Tibial artery (tissue), 4 donors: ENCODE measurements at regions not wholly inside any gene's neighbourhood (a gene's known extent, or its start where the extent isn't known, plus 50 kb on each side); places are given as distances from the start of the nearest gene placed in this dataset.

Experiments
- DNase-seq, 2 donors: peaks; one replicate each; pipeline ENCODE4 v3.0.0-alpha.2; 2019
- H3K27ac ChIP-seq, 2 donors: fragments of 200-600 bp; sonication (generic) in 1 of 2; 1 replicate in 1 of 2; 2 replicates in 1 of 2; pipeline ENCODE4 v1.5.1; 2018 to 2019; ENCODE audit warnings: mild to moderate bottlenecking in 1 of 2
- H3K27me3 ChIP-seq, 2 donors: fragments of 200-600 bp; sonication (generic) in 1 of 2; one replicate each; pipeline versions ENCODE4 v1.5.1 to v1.6.0; 2016 to 2019
- H3K36me3 ChIP-seq, 3 donors: fragments of 200-600 bp; sonication (generic) in 2 of 3; one replicate each; pipeline ENCODE4 v1.5.1; 2016 to 2019; ENCODE audit warnings: mild to moderate bottlenecking in 2 of 3
- H3K4me1 ChIP-seq, 4 donors: fragments of 200-600 bp; sonication (generic) in 2 of 4; 1 replicate in 3 of 4; 2 replicates in 1 of 4; pipeline ENCODE4 v1.5.1; 2016 to 2019
- H3K4me3 ChIP-seq, 2 donors: fragments of 200-600 bp; sonication (generic) in 1 of 2; 1 replicate in 1 of 2; 2 replicates in 1 of 2; pipeline ENCODE4 v1.5.1; 2018 to 2019; ENCODE audit warnings: mild to moderate bottlenecking in 2 of 2
- H3K9me3 ChIP-seq, 3 donors: fragments of 200-600 bp; sonication (generic) in 1 of 3; one replicate each; pipeline ENCODE4 v1.5.1; 2016 to 2019
- intact Hi-C: fragments of 100-400 bp; cut with DNase I; formaldehyde crosslinking; loops from one replicate; pipeline ENCODE4 v1.15.0; 2023; ENCODE audit warnings: low total_unique reads
- TF ChIP-seq, protein P1 (sequence below), 2 experiments: fragments of 200-600 bp in 1 of 2; fragments of 450-650 bp in 1 of 2; IDR thresholded peaks; one replicate each; pipeline ENCODE4 v1.5.1; 2017 to 2019; ENCODE audit warnings: antibody characterized with exemption in 2 of 2, mild to moderate bottlenecking in 1 of 2, moderate library complexity in 1 of 2

DNA sequence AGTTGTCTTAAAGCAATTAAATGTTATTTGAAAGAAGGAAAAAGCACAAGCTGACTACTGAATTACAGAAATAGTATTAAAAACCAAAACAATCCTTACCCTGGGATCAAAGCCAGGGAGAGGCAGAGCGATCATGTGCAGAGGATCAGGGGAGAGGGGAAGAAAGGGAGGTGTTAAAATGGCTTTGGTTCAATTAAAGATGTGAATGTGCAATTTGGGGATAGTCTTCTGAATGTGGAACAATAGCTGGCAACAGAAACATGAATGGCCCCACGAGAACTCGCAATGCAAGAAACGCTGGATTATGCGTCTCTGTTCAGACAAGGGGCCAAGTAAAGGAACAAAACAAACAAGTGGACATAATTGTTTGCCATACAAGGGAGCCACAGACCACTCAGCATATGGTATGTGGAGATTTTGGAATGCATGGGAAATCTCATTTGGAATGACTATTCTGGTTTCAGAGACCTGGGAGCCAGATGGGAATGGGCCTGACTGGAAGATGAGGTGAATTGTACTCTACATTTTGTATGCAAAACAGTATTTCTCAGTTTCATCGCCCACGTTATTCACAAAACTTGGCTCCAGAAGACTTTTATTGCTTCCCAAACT lies 155.4 kb downstream of the SLC4A3 start:
- Histone ChIP-seq H3K27ac (no peak overlapping the region), H3K27me3 (no peaks in the 10 kb centered on the region), H3K4me1 (no peaks in the 10 kb centered on the region), H3K36me3 (no peaks in the 10 kb centered on the region), H3K9me3 (no peaks in the 10 kb centered on the region), H3K4me3 (no peak overlapping the region)
- intact Hi-C loops, result no loop called here
- DNase-seq, result no peak
- TF ChIP-seq, protein P1, sequence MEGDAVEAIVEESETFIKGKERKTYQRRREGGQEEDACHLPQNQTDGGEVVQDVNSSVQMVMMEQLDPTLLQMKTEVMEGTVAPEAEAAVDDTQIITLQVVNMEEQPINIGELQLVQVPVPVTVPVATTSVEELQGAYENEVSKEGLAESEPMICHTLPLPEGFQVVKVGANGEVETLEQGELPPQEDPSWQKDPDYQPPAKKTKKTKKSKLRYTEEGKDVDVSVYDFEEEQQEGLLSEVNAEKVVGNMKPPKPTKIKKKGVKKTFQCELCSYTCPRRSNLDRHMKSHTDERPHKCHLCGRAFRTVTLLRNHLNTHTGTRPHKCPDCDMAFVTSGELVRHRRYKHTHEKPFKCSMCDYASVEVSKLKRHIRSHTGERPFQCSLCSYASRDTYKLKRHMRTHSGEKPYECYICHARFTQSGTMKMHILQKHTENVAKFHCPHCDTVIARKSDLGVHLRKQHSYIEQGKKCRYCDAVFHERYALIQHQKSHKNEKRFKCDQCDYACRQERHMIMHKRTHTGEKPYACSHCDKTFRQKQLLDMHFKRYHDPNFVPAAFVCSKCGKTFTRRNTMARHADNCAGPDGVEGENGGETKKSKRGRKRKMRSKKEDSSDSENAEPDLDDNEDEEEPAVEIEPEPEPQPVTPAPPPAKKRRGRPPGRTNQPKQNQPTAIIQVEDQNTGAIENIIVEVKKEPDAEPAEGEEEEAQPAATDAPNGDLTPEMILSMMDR (IDR thresholded peaks at IDR 0.05), result no peak

GRCh38 chr2:219783359-219783975 lies 156.0 kb downstream of the SLC4A3 start:
- H3K27me3 ChIP-seq, result no peaks in the 10 kb centered on the region
- DNase-seq, result no peak
- H3K4me3 ChIP-seq, result no peak overlapping the region
- intact Hi-C loops, result no loop called here
- no peaks in the 10 kb centered on the region for H3K9me3 ChIP-seq
- H3K4me1 ChIP-seq, result no peaks in the 10 kb centered on the region
- TF ChIP-seq, protein P1 (IDR thresholded peaks at IDR 0.05), result no peak
- H3K27ac ChIP-seq, result no peak overlapping the region
- no peaks in the 10 kb centered on the region for H3K36me3 ChIP-seq

- Histone ChIP-seq H3K4me3 (no peak overlapping the region), H3K9me3 (no peaks in the 10 kb centered on the region), H3K27ac (no peak overlapping the region), H3K36me3 (no peaks in the 10 kb centered on the region), H3K27me3 (no peaks in the 10 kb centered on the region), H3K4me1 (no peaks in the 10 kb centered on the region)
- no peak for DNase-seq
- TF ChIP-seq, protein P1 (IDR thresholded peaks at IDR 0.05), result no peak
- intact Hi-C loops, result no loop called here
These were observed 156.7 kb downstream of the SLC4A3 start for GRCh38 chr2:219784178-219784577.

- TF ChIP-seq, protein P1 (IDR thresholded peaks at IDR 0.05), result no peak
- Histone ChIP-seq H3K36me3 (no peaks in the 10 kb centered on the region), H3K27ac (no peak overlapping the region), H3K4me1 (no peaks in the 10 kb centered on the region), H3K9me3 (no peaks in the 10 kb centered on the region), H3K27me3 (no peaks in the 10 kb centered on the region), H3K4me3 (no peak overlapping the region)
- no peak for DNase-seq
- intact Hi-C loops, result no loop called here
These were observed 162.0 kb downstream of the SLC4A3 start for GRCh38 chr2:219789476-219789875.

GRCh38 chr2:219792446-219792845 lies 165.0 kb downstream of the SLC4A3 start:
- Histone ChIP-seq H3K27ac (no peak overlapping the region), H3K36me3 (no peaks in the 10 kb centered on the region), H3K4me1 (no peaks in the 10 kb centered on the region), H3K9me3 (no peaks in the 10 kb centered on the region), H3K27me3 (no peaks in the 10 kb centered on the region), H3K4me3 (no peak overlapping the region)
- DNase-seq, result no peak
- intact Hi-C loops, result no loop called here
- TF ChIP-seq, protein P1 (IDR thresholded peaks at IDR 0.05), result no peak
